Mesenchymal stem cell (in vitro differentiated cells and primary cell): ENCODE measurements at regions not wholly inside any gene's neighbourhood (a gene's known extent, or its start where the extent isn't known, plus 50 kb on each side); places are given as distances from the start of the nearest gene placed in this dataset.

ENCODE experiments used
- DNase-seq: peaks from one replicate; pipeline ENCODE4 v3.0.0-alpha.2; 2013
- H2AFZ ChIP-seq: one replicate; pipeline ENCODE4 v1.6.1; 2013; ENCODE audit warnings: low read depth, mild to moderate bottlenecking, control low read depth, inconsistent platforms, low read length, moderate library complexity
- H2AK5ac ChIP-seq: 2 replicates; pipeline ENCODE4 v1.6.1; 2013; ENCODE audit warnings: low read length, moderate library complexity, mild to moderate bottlenecking, inconsistent platforms; ENCODE audit not compliant: severe bottlenecking
- H2BK120ac ChIP-seq: one replicate; pipeline ENCODE4 v1.6.1; 2013; ENCODE audit warnings: low read depth, mild to moderate bottlenecking, inconsistent platforms, low read length, moderate library complexity
- H2BK12ac ChIP-seq, 2 experiments: one replicate each; pipeline ENCODE4 v1.6.1; 2013; ENCODE audit warnings: inconsistent platforms in 2 of 2, low read length in 2 of 2, mild to moderate bottlenecking in 2 of 2, moderate library complexity in 2 of 2, control low read depth in 1 of 2
- H2BK15ac ChIP-seq: one replicate; pipeline ENCODE4 v1.6.1; 2013; ENCODE audit warnings: mild to moderate bottlenecking, low read depth, inconsistent platforms; ENCODE audit not compliant: poor library complexity, severe bottlenecking
- H2BK5ac ChIP-seq: 2 replicates; pipeline ENCODE4 v1.6.1; 2013; ENCODE audit warnings: low read depth, mild to moderate bottlenecking, low read length, control low read depth, inconsistent platforms; ENCODE audit not compliant: poor library complexity, severe bottlenecking
- H3K14ac ChIP-seq, 2 experiments: one replicate each; pipeline ENCODE4 v1.6.1; 2013; ENCODE audit warnings: inconsistent platforms in 2 of 2, low read length in 2 of 2, control low read depth in 1 of 2, mild to moderate bottlenecking in 1 of 2, moderate library complexity in 1 of 2
- H3K18ac ChIP-seq, 2 experiments: one replicate each; pipeline ENCODE4 v1.6.1; 2013; ENCODE audit warnings: inconsistent platforms in 2 of 2, low read length in 2 of 2, control low read depth in 1 of 2, low read depth in 1 of 2, mild to moderate bottlenecking in 1 of 2
- H3K23ac ChIP-seq, 2 experiments: one replicate each; pipeline ENCODE4 v1.6.1; 2013; ENCODE audit warnings: inconsistent platforms in 2 of 2, low read length in 2 of 2, mild to moderate bottlenecking in 2 of 2, moderate library complexity in 2 of 2, control low read depth in 1 of 2
- H3K27ac ChIP-seq: 2 replicates; pipeline ENCODE4 v1.5.1; 2013; ENCODE audit warnings: mild to moderate bottlenecking, moderate library complexity, low read length, control low read depth, inconsistent platforms; ENCODE audit not compliant: poor library complexity, severe bottlenecking
- H3K27me3 ChIP-seq, 2 experiments: 2 replicates each; pipeline versions ENCODE4 v1.6.1 to v1.7.0; 2013; ENCODE audit warnings: low read length in 2 of 2, mild to moderate bottlenecking in 2 of 2, moderate library complexity in 2 of 2, control low read depth in 1 of 2, inconsistent platforms in 1 of 2; ENCODE audit not compliant: control insufficient read depth in 1 of 2, insufficient read depth in 1 of 2
- H3K36me3 ChIP-seq, 2 experiments: 2 replicates each; pipeline versions ENCODE4 v1.6.1 to v1.7.0; 2013; ENCODE audit warnings: low read length in 2 of 2, control low read depth in 1 of 2, inconsistent platforms in 1 of 2, low read depth in 1 of 2, mild to moderate bottlenecking in 1 of 2; ENCODE audit not compliant: insufficient read depth in 2 of 2, control insufficient read depth in 1 of 2
- H3K4ac ChIP-seq, 2 experiments: one replicate each; pipeline ENCODE4 v1.6.1; 2013; ENCODE audit warnings: inconsistent platforms in 2 of 2, low read length in 2 of 2, mild to moderate bottlenecking in 2 of 2, moderate library complexity in 2 of 2, control low read depth in 1 of 2, low read depth in 1 of 2
- H3K4me1 ChIP-seq: 2 replicates; pipeline ENCODE4 v1.6.1; 2013; ENCODE audit warnings: low read depth, low read length, control low read depth; ENCODE audit not compliant: control insufficient read depth, insufficient read depth
- H3K4me2 ChIP-seq: 2 replicates; pipeline ENCODE4 v1.6.1; 2013; ENCODE audit warnings: low read length, mild to moderate bottlenecking, inconsistent platforms; ENCODE audit not compliant: poor library complexity, severe bottlenecking
- H3K4me3 ChIP-seq, 2 experiments: 2 replicates each; pipeline versions ENCODE4 v1.5.1 to v1.7.0; 2013; ENCODE audit warnings: low read length in 2 of 2, mild to moderate bottlenecking in 2 of 2, control low read depth in 1 of 2, low read depth in 1 of 2; ENCODE audit not compliant: insufficient read depth in 1 of 2
- H3K79me1 ChIP-seq: replicated peaks from 2 replicates; pipeline ENCODE4 v1.6.1; 2013; ENCODE audit warnings: mild to moderate bottlenecking, control low read depth, low read length, inconsistent platforms; ENCODE audit not compliant: poor library complexity, severe bottlenecking
- H3K9ac ChIP-seq: 2 replicates; pipeline ENCODE4 v1.7.0; 2013; ENCODE audit warnings: mild to moderate bottlenecking, low read length, moderate library complexity
- H3K9me3 ChIP-seq: 2 replicates; pipeline ENCODE4 v1.7.0; 2013; ENCODE audit warnings: mild to moderate bottlenecking, low read length; ENCODE audit not compliant: control insufficient read depth
- H4K8ac ChIP-seq: one replicate; pipeline ENCODE4 v1.6.1; 2013; ENCODE audit warnings: inconsistent platforms, mild to moderate bottlenecking, low read length, moderate library complexity
- H4K91ac ChIP-seq: one replicate; pipeline ENCODE4 v1.6.1; 2013; ENCODE audit warnings: mild to moderate bottlenecking, low read length, inconsistent platforms
- WGBS: methylation state at CpG from one replicate; pipeline ENCODE4 v1.1.7; 2013; ENCODE audit warnings: mixed read lengths; 5-methylcytosine and 5-hydroxymethylcytosine counted together

GRCh38 chr7:81414411-81414810 lies 355.4 kb downstream of the HGF start:
- Histone ChIP-seq H4K91ac (no peak overlapping the region), H3K4me3 (no peak overlapping the region), H3K79me1 (no peaks in the 10 kb centered on the region), H2AFZ (peak overlapping the region; percentile 11), H2BK5ac (no peak overlapping the region), H2BK120ac (no peak overlapping the region), H3K14ac (no peak overlapping the region), H2AK5ac (peak overlapping the region; percentile 66), H3K36me3 (no peaks in the 10 kb centered on the region), H3K27ac (no peak overlapping the region), H2BK15ac (no peak overlapping the region), H3K9me3 (no peaks in the 10 kb centered on the region), H3K18ac (no peak overlapping the region), H3K4ac (no peak overlapping the region), H3K27me3 (no peaks in the 10 kb centered on the region), H3K23ac (no peak overlapping the region), H3K4me2 (no peak overlapping the region), H4K8ac (no peak overlapping the region), H2BK12ac (no peak overlapping the region), H3K9ac (no peak overlapping the region), H3K4me1 (peaks cover 2% of the 10 kb centered on the region)
- 76% methylated on average over 3 of the region's 3 CpGs for WGBS
- DNase-seq, result no peak

- no peak for DNase-seq
- Histone ChIP-seq H3K79me1 (no peaks in the 10 kb centered on the region), H3K23ac (no peak overlapping the region), H3K9ac (no peak overlapping the region), H3K4me1 (peaks cover under 1% of the 10 kb centered on the region), H4K91ac (no peak overlapping the region), H3K4ac (no peak overlapping the region), H3K27me3 (no peaks in the 10 kb centered on the region), H2BK12ac (no peak overlapping the region), H3K4me3 (no peak overlapping the region), H3K18ac (no peak overlapping the region), H2AFZ (no peak overlapping the region), H3K27ac (no peak overlapping the region), H4K8ac (no peak overlapping the region), H3K9me3 (no peaks in the 10 kb centered on the region), H2BK15ac (no peak overlapping the region), H3K4me2 (no peak overlapping the region), H2BK120ac (no peak overlapping the region), H2BK5ac (no peak overlapping the region), H3K14ac (no peak overlapping the region), H2AK5ac (no peak overlapping the region), H3K36me3 (no peaks in the 10 kb centered on the region)
- WGBS, result 100% methylated on average over 2 of the region's 6 CpGs
Observed at GRCh38 chr7:81410471-81411117, 359.3 kb downstream of the HGF start.

- Histone ChIP-seq H3K18ac (no peak overlapping the region), H2AFZ (no peak overlapping the region), H3K4me2 (no peak overlapping the region), H2BK12ac (no peak overlapping the region), H3K27me3 (no peaks in the 10 kb centered on the region), H3K9me3 (no peaks in the 10 kb centered on the region), H3K4me3 (no peak overlapping the region), H3K27ac (no peak overlapping the region), H3K14ac (no peak overlapping the region), H2BK120ac (no peak overlapping the region), H3K36me3 (no peaks in the 10 kb centered on the region), H2BK5ac (no peak overlapping the region), H4K91ac (no peak overlapping the region), H3K4ac (no peak overlapping the region), H2AK5ac (no peak overlapping the region), H2BK15ac (no peak overlapping the region), H3K4me1 (no peaks in the 10 kb centered on the region), H3K23ac (no peak overlapping the region), H4K8ac (no peak overlapping the region), H3K79me1 (no peaks in the 10 kb centered on the region), H3K9ac (no peak overlapping the region)
- 100% methylated on average over 2 of the region's 2 CpGs for WGBS
- no peak for DNase-seq
Observed at GRCh38 chr7:81408728-81409127, 361.1 kb downstream of the HGF start.

- H3K79me1 ChIP-seq, result no peaks in the 10 kb centered on the region
- H3K14ac ChIP-seq, result no peak overlapping the region
- H2BK15ac ChIP-seq, result no peak overlapping the region
- no peaks in the 10 kb centered on the region for H3K4me1 ChIP-seq
- no CpG with 5 or more reads among the region's 2 CpGs for WGBS
- no peak overlapping the region for H2AFZ ChIP-seq
- no peak overlapping the region for H4K91ac ChIP-seq
- no peak overlapping the region for H2BK120ac ChIP-seq
- DNase-seq, result no peak
- H3K36me3 ChIP-seq, result no peaks in the 10 kb centered on the region
- H3K4me2 ChIP-seq, result no peak overlapping the region
- no peak overlapping the region for H2BK5ac ChIP-seq
- H3K27ac ChIP-seq, result no peak overlapping the region
- no peak overlapping the region for H3K23ac ChIP-seq
- H3K27me3 ChIP-seq, result no peaks in the 10 kb centered on the region
- H2BK12ac ChIP-seq, result no peak overlapping the region
- no peak overlapping the region for H3K4me3 ChIP-seq
- no peak overlapping the region for H3K9ac ChIP-seq
- no peak overlapping the region for H4K8ac ChIP-seq
- H3K18ac ChIP-seq, result no peak overlapping the region
- no peak overlapping the region for H2AK5ac ChIP-seq
- no peaks in the 10 kb centered on the region for H3K9me3 ChIP-seq
- no peak overlapping the region for H3K4ac ChIP-seq
Observed at GRCh38 chr7:81407094-81407493, 362.8 kb downstream of the HGF start.
